Glomerular visceral epithelial cell (primary cell): ENCODE measurements at regions not wholly inside any gene's neighbourhood (a gene's known extent, or its start where the extent isn't known, plus 50 kb on each side); places are given as distances from the start of the nearest gene placed in this dataset.

Experiments used
- DNase-seq: peaks from one replicate; pipeline ENCODE4 v3.0.0-alpha.2; 2016; ENCODE audit errors: extremely low spot score

DNA sequence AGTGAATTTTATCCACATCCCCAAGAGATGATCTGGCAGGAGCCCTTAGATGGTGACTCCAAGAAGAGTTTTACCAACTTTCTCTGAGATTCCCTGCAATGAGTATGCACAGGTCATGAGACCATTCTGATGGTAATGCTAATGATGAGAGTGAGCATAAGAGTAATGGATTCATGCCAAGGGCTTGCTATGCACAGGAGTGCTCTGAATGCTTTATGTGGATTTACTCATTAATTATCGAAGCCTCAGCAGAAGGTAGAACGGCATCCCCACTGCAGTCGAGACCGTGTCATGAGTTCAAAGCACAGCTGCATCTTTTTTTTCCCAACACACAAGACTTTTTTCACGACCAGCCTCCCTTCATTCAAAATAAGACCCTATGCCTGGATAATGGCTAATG is 355.0 kb downstream of the RAB28 start:
- DNase-seq = no peak

- no peak for DNase-seq
Measured at GRCh38 chr4:13126976-13127910, 356.9 kb downstream of the RAB28 start.

- no peak for DNase-seq
Measured at GRCh38 chr4:13118633-13119032, 365.5 kb downstream of the RAB28 start.

- DNase-seq = no peak
Measured at GRCh38 chr4:13117185-13117584, 367.0 kb downstream of the RAB28 start.

DNA sequence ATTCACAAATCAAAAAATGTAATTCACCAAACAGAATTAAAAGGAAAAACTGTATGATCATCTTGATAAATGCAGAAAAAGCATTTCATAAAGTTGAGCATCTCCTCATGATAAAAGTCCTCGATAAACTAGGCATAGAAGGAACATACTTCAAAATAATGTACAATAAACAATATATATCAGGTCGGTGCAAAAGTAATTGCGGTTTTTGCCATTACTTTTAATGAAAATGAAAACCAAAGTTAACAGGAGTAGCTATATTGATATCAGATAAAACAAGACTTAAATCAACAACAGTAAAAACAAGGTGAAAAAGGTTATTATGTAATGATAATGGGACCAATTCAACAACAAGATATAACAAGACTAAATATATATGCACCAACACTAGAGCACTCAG is 372.1 kb downstream of the RAB28 start:
- no peak for DNase-seq

- DNase-seq = no peak
Measured at GRCh38 chr4:13109536-13109935, 374.6 kb downstream of the RAB28 start.

DNA sequence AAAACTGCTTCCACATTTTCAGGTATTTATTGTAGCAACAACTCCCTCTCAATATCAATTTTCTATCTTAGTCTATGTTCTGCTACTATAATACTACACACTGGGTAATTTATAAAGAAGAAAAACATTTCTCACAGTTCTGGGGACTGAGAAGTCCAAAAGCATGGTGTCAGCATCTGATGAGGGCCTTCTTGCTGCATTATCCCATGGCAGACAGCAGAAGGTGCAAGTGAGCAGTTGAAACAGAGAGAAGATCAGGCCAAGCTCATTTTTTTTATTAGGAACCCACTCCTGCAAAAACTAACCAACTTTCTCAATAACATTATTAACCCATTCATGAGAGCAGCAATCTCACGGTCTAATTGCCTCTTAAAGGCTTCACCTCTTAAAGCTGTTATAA is 376.0 kb downstream of the RAB28 start:
- DNase-seq = no peak

GRCh38 chr4:13103382-13104015 is 380.6 kb downstream of the RAB28 start:
- no peak for DNase-seq

- no peak for DNase-seq
Measured at GRCh38 chr4:13102092-13102742, 381.9 kb downstream of the RAB28 start.

DNA sequence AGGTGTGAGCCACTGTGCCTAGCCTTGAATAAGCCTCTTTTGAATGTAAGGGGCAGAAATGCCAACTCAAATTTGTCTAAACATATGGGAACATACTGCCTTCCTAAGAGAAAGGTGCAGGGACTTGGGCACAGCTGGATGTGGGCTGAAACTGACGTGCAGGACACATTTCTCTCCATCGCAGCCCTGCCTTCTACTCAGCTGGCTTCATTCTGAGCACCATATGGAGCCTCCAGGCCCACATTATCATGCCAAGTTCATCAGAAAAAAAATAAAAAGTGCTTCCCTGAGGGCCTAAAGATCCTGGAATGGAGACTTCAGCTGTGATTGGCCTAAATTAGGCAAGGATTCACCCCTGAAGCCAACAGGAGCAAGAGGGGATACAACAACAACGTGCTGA is 386.2 kb downstream of the RAB28 start:
- DNase-seq = no peak

GRCh38 chr4:13095722-13096121 is 388.4 kb downstream of the RAB28 start:
- no peak for DNase-seq

- no peak for DNase-seq
Measured at GRCh38 chr4:13093170-13093569, 391.0 kb downstream of the RAB28 start.

DNA sequence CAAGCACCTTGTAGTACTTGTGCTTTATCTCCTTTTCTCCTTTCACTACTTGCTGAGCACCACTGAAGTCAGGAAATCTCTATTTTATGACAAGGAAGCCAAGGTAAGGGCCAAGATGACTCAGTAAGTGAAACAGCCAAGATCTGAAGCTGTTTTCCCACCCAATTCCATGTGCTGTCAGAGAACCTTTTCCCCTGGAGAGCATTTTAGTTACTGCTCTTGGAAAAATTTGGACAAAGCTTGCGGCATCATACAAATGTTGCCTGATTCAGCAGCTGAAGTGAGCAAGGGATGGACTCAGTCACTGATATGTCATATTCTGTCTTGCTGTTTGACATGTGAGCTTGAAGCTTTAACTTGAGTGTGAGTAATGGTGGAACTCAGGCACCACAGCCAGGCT is 391.4 kb downstream of the RAB28 start:
- DNase-seq = no peak

- DNase-seq = no peak
Measured at GRCh38 chr4:13089659-13089998, 394.5 kb downstream of the RAB28 start.

- DNase-seq = no peak
Measured at GRCh38 chr4:13088726-13089658, 395.1 kb downstream of the RAB28 start.

DNA sequence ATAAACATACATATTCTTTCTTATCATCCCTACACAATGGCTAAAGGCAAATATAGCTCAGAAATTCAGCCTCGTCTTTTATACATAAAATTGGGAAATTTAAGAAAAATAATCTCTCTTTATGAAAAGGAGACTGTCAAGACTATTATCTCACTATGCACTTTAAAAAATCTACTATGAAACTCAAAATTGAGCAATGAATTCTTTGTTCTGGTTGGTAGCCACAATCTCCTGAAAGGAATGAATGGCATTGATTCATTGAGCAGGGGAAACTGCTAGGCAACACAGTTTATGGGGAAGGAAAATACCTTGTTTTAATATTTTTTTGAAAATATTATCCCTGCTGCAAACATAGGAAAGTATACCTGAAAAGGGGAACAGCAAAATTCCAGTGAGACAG is 397.1 kb downstream of the RAB28 start:
- no peak for DNase-seq

DNA sequence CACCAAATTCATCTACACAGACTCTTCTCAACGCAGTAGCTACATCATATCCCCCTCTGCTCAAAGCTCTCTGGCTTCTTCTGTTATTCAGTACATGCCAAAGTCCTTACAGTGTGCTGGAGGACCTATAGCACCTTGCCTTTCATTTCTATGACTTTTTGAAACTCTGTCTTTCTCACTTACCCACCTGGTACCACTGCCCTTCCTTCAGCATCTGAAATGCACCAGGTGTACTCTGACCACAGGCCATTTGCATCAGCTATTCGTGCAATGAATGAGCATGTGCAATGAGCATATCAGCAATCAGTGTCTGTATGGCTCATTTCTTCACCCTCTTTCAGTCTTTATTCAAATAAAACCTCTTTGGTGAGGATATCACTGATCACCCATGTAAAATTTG is 399.9 kb downstream of the RAB28 start:
- no peak for DNase-seq

- DNase-seq = no peak
Measured at GRCh38 chr4:13081830-13082229, 402.3 kb downstream of the RAB28 start.

DNA sequence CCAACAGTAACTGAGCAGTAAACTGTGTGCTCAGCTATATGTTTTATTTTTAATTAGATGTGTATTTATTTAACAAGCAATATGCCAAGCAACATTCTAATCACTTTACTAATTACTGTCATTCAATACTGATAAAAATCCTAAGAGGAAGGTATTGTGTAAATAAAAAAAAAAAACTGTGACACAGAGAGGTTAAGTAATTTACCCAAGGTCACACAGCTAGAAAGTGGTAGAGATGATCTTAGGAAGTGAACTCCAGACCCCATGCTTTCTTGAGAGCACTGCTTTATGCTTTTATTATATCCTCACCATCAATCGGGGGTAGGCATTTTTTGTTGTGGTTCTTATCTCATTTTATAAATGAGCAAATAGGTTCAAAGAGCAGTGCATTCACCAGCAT is 417.1 kb downstream of the RAB28 start:
- DNase-seq = no peak

DNA sequence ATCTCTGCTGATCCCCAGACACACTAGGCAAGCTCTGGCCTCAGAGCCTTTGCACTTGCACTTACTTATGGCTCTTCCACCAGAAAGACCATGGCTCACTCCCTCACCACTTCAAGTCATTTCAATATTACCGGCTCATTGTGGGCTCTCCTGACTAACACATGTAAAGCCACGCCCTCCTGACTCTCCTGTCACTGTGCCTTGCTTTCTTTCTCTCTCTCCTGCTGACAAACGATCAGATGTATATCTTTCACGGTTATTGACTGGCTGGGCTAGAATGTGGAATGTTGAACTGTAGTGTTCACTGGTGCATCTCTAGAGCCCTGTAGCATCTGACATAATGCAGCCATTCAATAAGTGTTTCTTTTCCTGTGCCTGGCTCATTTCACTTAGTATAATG is 425.1 kb downstream of the RAB28 start:
- no peak for DNase-seq

DNA sequence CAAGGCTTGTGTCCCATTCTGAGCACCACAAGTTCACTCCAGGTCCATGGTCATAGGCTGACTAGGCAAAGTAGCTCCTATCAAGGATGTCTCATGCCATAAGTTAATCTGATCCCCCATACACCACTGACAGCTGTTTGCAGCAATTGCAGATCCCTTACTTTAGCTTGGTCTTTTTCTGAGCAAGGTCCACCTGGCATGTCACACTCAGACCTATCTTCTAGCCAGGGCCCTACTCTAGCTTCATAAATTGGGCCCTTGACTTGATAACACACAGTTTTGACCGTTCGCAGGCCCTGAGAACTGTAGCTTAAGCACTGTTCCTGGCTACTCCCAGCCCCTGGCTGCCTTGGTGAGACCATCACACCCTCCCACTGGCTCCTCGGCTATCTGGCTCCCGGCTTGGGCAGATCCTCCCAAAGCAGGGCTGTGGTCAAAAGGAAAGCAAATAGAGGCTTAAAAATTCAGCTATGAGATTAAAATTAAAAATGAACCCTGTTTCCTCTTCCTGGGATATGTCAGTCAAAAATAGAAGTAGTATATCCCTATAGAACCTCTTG is 427.4 kb downstream of the RAB28 start:
- DNase-seq = no peak
